Nephron progenitor cell (in vitro differentiated cells): ENCODE measurements at regions not wholly inside any gene's neighbourhood (a gene's known extent, or its start where the extent isn't known, plus 50 kb on each side); places are given as distances from the start of the nearest gene placed in this dataset.

Experiments
- DNase-seq: peaks from one replicate; pipeline ENCODE4 v3.0.0; 2021
- H3K27ac Mint-ChIP-seq: 2 replicates; pipeline ENCODE4 v1.8.0; 2021; ENCODE audit warnings: mild to moderate bottlenecking, moderate library complexity, mixed read lengths
- H3K27me3 Mint-ChIP-seq: 2 replicates; pipeline ENCODE4 v1.8.0; 2021; ENCODE audit warnings: mild to moderate bottlenecking, low read depth, mixed read lengths; ENCODE audit not compliant: poor library complexity
- H3K36me3 Mint-ChIP-seq: 2 replicates; pipeline ENCODE4 v1.8.0; 2021; ENCODE audit warnings: low read depth, mixed read lengths
- H3K4me1 Mint-ChIP-seq: 2 replicates; pipeline ENCODE4 v1.8.0; 2021; ENCODE audit warnings: mixed read lengths
- H3K4me3 Mint-ChIP-seq: 2 replicates; pipeline ENCODE4 v1.8.0; 2021; ENCODE audit warnings: mild to moderate bottlenecking, moderate library complexity, mixed read lengths
- H3K9me3 Mint-ChIP-seq: 2 replicates; pipeline ENCODE4 v1.8.0; 2021; ENCODE audit warnings: mild to moderate bottlenecking, moderate library complexity, mixed read lengths
- CTCF ChIP-seq: fragments of 200-600 bp; sonication (generic); IDR thresholded peaks from 2 replicates; pipeline ENCODE4 v1.5.0; 2021; ENCODE audit warnings: antibody characterized with exemption

GRCh38 chr22:22424210-22424800, 84.2 kb downstream of the ZNF280B start:
- Mint-ChIP-seq H3K4me3 (no peak overlapping the region), H3K27ac (no peak overlapping the region), H3K36me3 (no peaks in the 10 kb centered on the region), H3K4me1 (peaks cover 6% of the 10 kb centered on the region), H3K9me3 (no peaks in the 10 kb centered on the region), H3K27me3 (peaks cover 89% of the 10 kb centered on the region)
- no peak for TF ChIP-seq CTCF
- no peak for DNase-seq

DNA sequence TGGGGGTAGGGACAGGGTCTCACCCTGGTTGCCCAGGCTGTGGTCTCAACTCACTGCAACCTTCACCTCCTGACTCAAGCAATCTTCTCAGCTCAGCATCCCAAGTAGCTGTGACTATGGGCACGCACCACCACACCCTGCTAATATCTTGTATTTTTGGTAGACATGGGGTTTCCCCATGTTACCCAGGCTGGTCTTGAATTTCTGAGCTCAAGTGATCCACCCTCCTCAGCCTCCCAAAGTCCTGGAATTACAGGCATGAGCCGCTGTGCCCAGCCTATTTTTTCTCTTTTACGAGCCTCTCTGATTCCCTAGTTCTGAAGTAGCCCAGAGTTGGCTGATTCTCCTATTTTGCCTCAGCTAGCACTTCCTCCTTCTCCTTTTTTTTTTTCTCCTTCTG, 83.6 kb downstream of the ZNF280B start:
- Mint-ChIP-seq H3K9me3 (no peaks in the 10 kb centered on the region), H3K4me3 (no peak overlapping the region), H3K36me3 (no peaks in the 10 kb centered on the region), H3K27me3 (peaks cover 89% of the 10 kb centered on the region), H3K27ac (no peak overlapping the region), H3K4me1 (peaks cover 6% of the 10 kb centered on the region)
- TF ChIP-seq CTCF: no peak
- DNase-seq: no peak

DNA sequence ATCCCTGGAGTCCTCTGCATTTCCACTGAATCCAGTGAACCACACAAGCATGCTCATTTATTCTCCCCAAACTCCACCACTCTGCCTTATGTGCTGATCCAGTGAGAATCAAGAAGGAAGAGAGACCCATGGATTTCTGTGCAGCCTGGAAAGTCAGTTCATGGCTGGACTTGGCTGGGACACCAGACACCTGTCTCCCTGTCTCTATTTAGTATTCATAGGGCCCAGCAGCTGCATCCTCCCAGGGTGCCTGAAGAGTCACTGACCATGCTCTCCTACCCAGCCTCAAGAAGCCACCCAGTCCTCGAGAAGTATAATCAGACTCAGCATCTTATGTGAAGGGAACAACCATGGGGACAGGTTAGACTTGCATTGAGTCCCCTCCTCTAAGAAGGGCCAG, 83.2 kb downstream of the ZNF280B start:
- Mint-ChIP-seq H3K4me3 (no peak overlapping the region), H3K9me3 (no peaks in the 10 kb centered on the region), H3K4me1 (peaks cover 6% of the 10 kb centered on the region), H3K27me3 (peaks cover 88% of the 10 kb centered on the region), H3K36me3 (no peaks in the 10 kb centered on the region), H3K27ac (no peak overlapping the region)
- DNase-seq: no peak
- TF ChIP-seq CTCF: no peak

- no peak for TF ChIP-seq CTCF
- Mint-ChIP-seq H3K4me1 (peaks cover 6% of the 10 kb centered on the region), H3K36me3 (no peaks in the 10 kb centered on the region), H3K4me3 (no peak overlapping the region), H3K27me3 (peaks cover 88% of the 10 kb centered on the region), H3K27ac (no peak overlapping the region), H3K9me3 (no peaks in the 10 kb centered on the region)
- DNase-seq: no peak
These were observed 82.5 kb downstream of the ZNF280B start for GRCh38 chr22:22425783-22426624.

DNA sequence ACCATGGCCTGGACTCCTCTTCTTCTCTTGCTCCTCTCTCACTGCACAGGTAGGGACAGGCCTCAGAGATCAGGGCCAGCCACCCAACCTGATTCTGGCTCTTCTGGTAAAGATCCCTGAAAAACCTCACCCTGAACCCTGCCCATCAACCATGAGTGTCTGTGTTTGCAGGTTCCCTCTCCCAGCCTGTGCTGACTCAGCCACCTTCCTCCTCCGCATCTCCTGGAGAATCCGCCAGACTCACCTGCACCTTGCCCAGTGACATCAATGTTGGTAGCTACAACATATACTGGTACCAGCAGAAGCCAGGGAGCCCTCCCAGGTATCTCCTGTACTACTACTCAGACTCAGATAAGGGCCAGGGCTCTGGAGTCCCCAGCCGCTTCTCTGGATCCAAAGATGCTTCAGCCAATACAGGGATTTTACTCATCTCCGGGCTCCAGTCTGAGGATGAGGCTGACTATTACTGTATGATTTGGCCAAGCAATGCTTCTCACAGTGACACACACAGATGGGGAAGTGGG, 80.9 kb downstream of the ZNF280B start:
- Mint-ChIP-seq H3K27me3 (peaks cover 84% of the 10 kb centered on the region), H3K4me3 (no peak overlapping the region), H3K36me3 (no peaks in the 10 kb centered on the region)

More for the DNA sequence above, 80.9 kb downstream of the ZNF280B start:
- H3K9me3 Mint-ChIP-seq: no peaks in the 10 kb centered on the region
- TF ChIP-seq CTCF: no peak
- no peak overlapping the region for H3K27ac Mint-ChIP-seq
- no peak for DNase-seq
- peaks cover 6% of the 10 kb centered on the region for H3K4me1 Mint-ChIP-seq
